HG02642 (cell line): ENCODE measurements at regions not wholly inside any gene's neighbourhood (a gene's known extent, or its start where the extent isn't known, plus 50 kb on each side); places are given as distances from the start of the nearest gene placed in this dataset.

Source experiments
- ATAC-seq: cut with Tn5 transposase; IDR thresholded peaks from one replicate; pipeline ENCODE4 v1.9.1; 2021; ENCODE audit warnings: mild to moderate bottlenecking; ENCODE audit not compliant: unreplicated experiment, poor library complexity

- ATAC-seq = no peak
Measured at GRCh38 chr5:17157916-17158529, 59.4 kb upstream of the BASP1 start.

DNA sequence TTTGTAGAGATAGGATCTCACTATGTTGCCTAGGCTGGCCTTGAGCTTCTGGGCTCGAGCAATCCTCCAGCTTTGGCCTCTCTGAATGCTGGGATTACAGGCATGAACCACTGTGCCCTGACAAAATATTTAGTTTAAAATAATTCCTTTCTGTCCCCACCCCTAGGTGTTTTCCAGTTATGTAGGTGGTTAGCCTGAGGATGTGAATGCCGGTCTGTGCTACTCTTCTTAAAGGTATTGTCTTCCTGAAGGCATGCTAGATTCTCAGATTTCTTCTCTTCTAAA is 56.7 kb upstream of the BASP1 start:
- ATAC-seq = no peak

DNA sequence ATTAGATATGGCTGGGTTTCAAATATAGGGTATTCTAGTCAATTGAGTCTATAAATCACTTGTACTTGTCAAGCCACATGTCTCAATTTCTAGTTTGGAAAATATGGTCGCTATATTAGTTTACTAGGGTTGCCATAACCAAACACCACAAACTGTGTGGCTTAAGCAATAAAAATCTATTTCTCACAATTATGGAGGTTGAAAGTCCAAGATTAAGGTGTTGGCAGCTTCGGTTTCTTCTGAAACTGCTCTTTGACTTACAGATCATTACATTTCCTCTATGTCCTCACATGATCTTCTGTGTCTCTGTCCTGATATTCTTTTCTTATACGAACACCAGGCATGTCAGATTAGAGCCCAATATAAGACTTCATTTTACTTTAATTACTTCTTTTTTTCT is 55.8 kb upstream of the BASP1 start:
- no peak for ATAC-seq

- no peak for ATAC-seq
Measured at GRCh38 chr5:17163221-17163620, 54.2 kb upstream of the BASP1 start.

DNA sequence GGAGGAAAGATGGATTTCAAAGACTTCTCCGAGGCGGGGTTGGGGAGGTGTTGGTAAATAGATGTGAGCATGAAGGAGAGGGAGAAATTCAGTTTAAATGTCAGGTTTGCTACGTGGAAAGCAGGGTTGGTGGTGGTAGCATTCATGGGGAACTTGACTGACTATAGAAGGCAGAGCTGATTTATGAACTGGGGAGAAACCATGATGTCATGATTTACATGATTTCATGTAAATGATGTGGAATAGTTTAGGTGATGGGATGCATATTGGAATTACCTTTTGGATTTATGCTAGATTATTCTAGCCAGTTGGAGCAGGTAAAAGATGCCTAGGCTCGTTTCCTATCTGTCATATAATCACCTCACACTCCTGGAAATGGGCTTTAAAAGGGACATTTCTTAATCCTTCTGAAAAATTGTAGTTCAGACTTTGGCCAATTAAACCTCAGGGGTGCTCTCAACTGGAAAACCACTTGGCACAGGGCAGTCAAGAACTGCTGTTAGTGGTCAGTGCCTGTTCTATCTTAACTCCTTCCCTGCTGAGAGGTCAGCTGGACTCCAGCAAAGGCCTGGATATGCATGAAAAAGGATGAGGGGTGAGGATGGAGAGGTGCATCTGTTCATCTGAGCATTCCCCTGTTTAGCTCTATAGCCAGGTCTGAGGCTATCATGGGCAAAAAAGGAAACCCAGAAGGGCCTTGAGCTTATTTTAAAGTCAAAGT is 50.1 kb upstream of the BASP1 start:
- ATAC-seq = no peak
